ENCODE measurements at regions not wholly inside any gene's neighbourhood (a gene's known extent, or its start where the extent isn't known, plus 50 kb on each side); places are given as distances from the start of the nearest gene placed in this dataset.
"Not testable (repeated sequence)": the region's sequence is repeated elsewhere in the genome, so short reads cannot be mapped to it uniquely, and the experiment has no call there.

GRCh38 chr2:210971431-210971830, 415.0 kb downstream of the CPS1 start:
- Histone ChIP-seq H3K79me2 (ENCODE audit: control insufficient read depth, low read length) (no peaks in the 10 kb centered on the region), H3K4me1 (ENCODE audit: control insufficient read depth, low read length) (no peaks in the 10 kb centered on the region), H3K27me3 (ENCODE audit: control insufficient read depth, low read length) (no peaks in the 10 kb centered on the region), H3K27ac (ENCODE audit: low read depth, low read length) (no peak overlapping the region), H3K36me3 (ENCODE audit: control insufficient read depth, low read length) (no peaks in the 10 kb centered on the region), H3K4me3 (ENCODE audit: low read length) (no peak overlapping the region), H3F3A (ENCODE audit: control insufficient read depth, insufficient read depth) (no peaks in the 10 kb centered on the region), H3K4me2 (ENCODE audit: low read length) (no peak overlapping the region), H3K9me2 (replicated peaks; ENCODE audit: control insufficient read depth, low read length) (no peaks in the 10 kb centered on the region), H3K9me3 (ENCODE audit: control insufficient read depth, insufficient read depth, low read length) (no peaks in the 10 kb centered on the region), H4K20me1 (ENCODE audit: control insufficient read depth, insufficient read depth, low read depth, low read length) (no peaks in the 10 kb centered on the region)
- TF ChIP-seq CTCF (IDR thresholded peaks at IDR 0.05; ENCODE audit: low read depth, low read length, poor library complexity, severe bottlenecking) (no peak), EZH2phosphoT487 (IDR thresholded peaks at IDR 0.05; ENCODE audit: borderline replicate concordance, low read length) (no peak)

DNA sequence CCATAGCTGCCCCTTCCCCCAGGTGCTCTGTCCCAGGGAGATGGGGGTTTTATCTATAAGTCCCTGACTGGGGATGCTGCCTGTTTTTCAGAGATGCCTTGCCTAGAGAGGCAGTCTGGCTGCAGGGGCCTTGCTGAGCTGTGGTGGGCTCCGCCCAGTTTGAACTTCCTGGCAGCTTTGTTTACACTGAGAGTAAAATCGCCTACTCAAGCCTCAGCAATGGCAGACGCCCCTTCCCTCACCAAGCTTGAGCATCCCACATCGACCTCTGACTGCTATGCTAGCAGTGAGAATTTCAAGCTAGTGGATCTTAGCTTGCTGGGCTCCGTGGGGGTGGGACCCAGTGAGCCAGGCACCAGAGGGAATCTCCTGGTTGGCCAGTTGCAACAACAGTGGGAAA, 430.4 kb downstream of the CPS1 start:
- H3K36me3 ChIP-seq (ENCODE audit: control insufficient read depth, low read length); H3K4me1 ChIP-seq (ENCODE audit: control insufficient read depth, low read length); H3K27ac ChIP-seq (ENCODE audit: low read depth, low read length); H3K4me3 ChIP-seq (ENCODE audit: low read length); H3K4me2 ChIP-seq (ENCODE audit: low read length); H3F3A ChIP-seq (ENCODE audit: control insufficient read depth, insufficient read depth); H3K9me3 ChIP-seq (ENCODE audit: control insufficient read depth, insufficient read depth, low read length); H4K20me1 ChIP-seq (ENCODE audit: control insufficient read depth, insufficient read depth, low read depth, low read length); H3K9me2 ChIP-seq (replicated peaks; ENCODE audit: control insufficient read depth, low read length); H3K27me3 ChIP-seq (ENCODE audit: control insufficient read depth, low read length); H3K79me2 ChIP-seq (ENCODE audit: control insufficient read depth, low read length): not testable (repeated sequence)

- no peaks in the 10 kb centered on the region for H3K4me1 ChIP-seq (ENCODE audit: control insufficient read depth, low read length)
- no peaks in the 10 kb centered on the region for H4K20me1 ChIP-seq (ENCODE audit: control insufficient read depth, insufficient read depth, low read depth, low read length)
- H3K27ac ChIP-seq (ENCODE audit: low read depth, low read length), result no peak overlapping the region
- no peaks in the 10 kb centered on the region for H3K36me3 ChIP-seq (ENCODE audit: control insufficient read depth, low read length)
- H3K4me3 ChIP-seq (ENCODE audit: low read length), result no peak overlapping the region
- no peaks in the 10 kb centered on the region for H3K27me3 ChIP-seq (ENCODE audit: control insufficient read depth, low read length)
- H3K9me3 ChIP-seq (ENCODE audit: control insufficient read depth, insufficient read depth, low read length), result no peaks in the 10 kb centered on the region
- no peak overlapping the region for H3K4me2 ChIP-seq (ENCODE audit: low read length)
- H3K9me2 ChIP-seq (replicated peaks; ENCODE audit: control insufficient read depth, low read length), result no peaks in the 10 kb centered on the region
- no peaks in the 10 kb centered on the region for H3K79me2 ChIP-seq (ENCODE audit: control insufficient read depth, low read length)
- TF ChIP-seq CTCF (IDR thresholded peaks at IDR 0.05; ENCODE audit: low read depth, low read length, poor library complexity, severe bottlenecking), result no peak
- TF ChIP-seq EZH2phosphoT487 (IDR thresholded peaks at IDR 0.05; ENCODE audit: borderline replicate concordance, low read length), result no peak
- H3F3A ChIP-seq (ENCODE audit: control insufficient read depth, insufficient read depth), result no peaks in the 10 kb centered on the region
Observed at GRCh38 chr2:210991107-210991506, 434.7 kb downstream of the CPS1 start.

GRCh38 chr2:210994104-210994503, 437.7 kb downstream of the CPS1 start:
- Histone ChIP-seq H3K4me1 (ENCODE audit: control insufficient read depth, low read length) (no peaks in the 10 kb centered on the region), H3K79me2 (ENCODE audit: control insufficient read depth, low read length) (no peaks in the 10 kb centered on the region), H3K9me2 (replicated peaks; ENCODE audit: control insufficient read depth, low read length) (no peaks in the 10 kb centered on the region), H3K4me3 (ENCODE audit: low read length) (no peak overlapping the region), H3K4me2 (ENCODE audit: low read length) (no peak overlapping the region), H3K9me3 (ENCODE audit: control insufficient read depth, insufficient read depth, low read length) (no peaks in the 10 kb centered on the region), H3K27me3 (ENCODE audit: control insufficient read depth, low read length) (no peaks in the 10 kb centered on the region), H3K27ac (ENCODE audit: low read depth, low read length) (no peak overlapping the region), H4K20me1 (ENCODE audit: control insufficient read depth, insufficient read depth, low read depth, low read length) (no peaks in the 10 kb centered on the region), H3K36me3 (ENCODE audit: control insufficient read depth, low read length) (no peaks in the 10 kb centered on the region), H3F3A (ENCODE audit: control insufficient read depth, insufficient read depth) (no peaks in the 10 kb centered on the region)
- TF ChIP-seq CTCF (IDR thresholded peaks at IDR 0.05; ENCODE audit: low read depth, low read length, poor library complexity, severe bottlenecking), result no peak
- TF ChIP-seq EZH2phosphoT487 (IDR thresholded peaks at IDR 0.05; ENCODE audit: borderline replicate concordance, low read length), result no peak
